HG02763 (cell line): ENCODE measurements at regions not wholly inside any gene's neighbourhood (a gene's known extent, or its start where the extent isn't known, plus 50 kb on each side); places are given as distances from the start of the nearest gene placed in this dataset.
"Not testable (repeated sequence)": the region's sequence is repeated elsewhere in the genome, so short reads cannot be mapped to it uniquely, and the experiment has no call there.

Experiments
- ATAC-seq: cut with Tn5 transposase; IDR thresholded peaks from one replicate; pipeline ENCODE4 v1.9.1; 2021; ENCODE audit warnings: mild to moderate bottlenecking, moderate library complexity; ENCODE audit not compliant: unreplicated experiment

GRCh38 chr18:52228166-52228565, 111.8 kb upstream of the DCC start:
- ATAC-seq, result no peak

- ATAC-seq, result no peak
Measured at GRCh38 chr18:52236131-52236530, 103.9 kb upstream of the DCC start.

GRCh38 chr18:52237551-52237950, 102.4 kb upstream of the DCC start:
- ATAC-seq, result no peak

DNA sequence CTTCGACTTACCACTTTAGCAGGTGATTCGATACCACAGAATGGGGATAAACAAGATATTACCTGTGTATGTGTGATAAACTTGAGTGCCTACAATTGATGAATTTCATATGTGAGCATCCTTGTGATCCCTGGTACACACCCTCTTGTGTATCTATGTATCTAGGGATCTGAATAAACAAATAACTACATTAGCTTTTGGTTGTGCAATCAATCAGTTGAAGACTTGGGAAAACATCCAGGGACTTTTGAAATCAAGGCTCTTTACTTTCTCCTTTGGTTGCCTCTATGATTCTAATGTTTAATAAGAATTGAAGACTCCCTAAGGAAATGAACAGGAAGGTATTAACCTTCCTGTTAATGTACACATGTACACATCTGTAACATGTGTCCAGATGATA, 97.3 kb upstream of the DCC start:
- no peak for ATAC-seq

GRCh38 chr18:52244658-52245057, 95.3 kb upstream of the DCC start:
- no peak for ATAC-seq

DNA sequence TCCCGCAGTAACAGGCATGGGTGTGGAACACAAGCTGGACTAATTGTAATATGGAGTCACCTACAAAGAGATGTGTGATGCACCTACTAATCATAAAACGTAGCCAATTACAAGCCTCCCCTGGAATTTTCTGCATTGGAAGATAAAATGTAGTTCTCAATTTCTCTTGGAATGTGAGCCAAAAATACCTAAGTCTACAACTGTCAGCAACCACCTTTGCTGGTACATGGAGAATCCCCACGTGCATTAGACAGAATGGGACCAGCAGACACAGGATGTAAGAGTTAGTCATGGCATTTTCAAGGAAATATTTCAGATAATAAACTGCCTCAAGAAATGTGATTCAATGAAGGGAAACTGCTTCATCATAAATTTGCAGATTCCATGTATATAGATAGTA, 85.6 kb upstream of the DCC start:
- no peak for ATAC-seq

GRCh38 chr18:52257417-52257816, 82.6 kb upstream of the DCC start:
- ATAC-seq, result not testable (repeated sequence)

GRCh38 chr18:52275817-52276216, 64.2 kb upstream of the DCC start:
- ATAC-seq, result no peak

GRCh38 chr18:52277785-52278184, 62.2 kb upstream of the DCC start:
- ATAC-seq, result no peak

DNA sequence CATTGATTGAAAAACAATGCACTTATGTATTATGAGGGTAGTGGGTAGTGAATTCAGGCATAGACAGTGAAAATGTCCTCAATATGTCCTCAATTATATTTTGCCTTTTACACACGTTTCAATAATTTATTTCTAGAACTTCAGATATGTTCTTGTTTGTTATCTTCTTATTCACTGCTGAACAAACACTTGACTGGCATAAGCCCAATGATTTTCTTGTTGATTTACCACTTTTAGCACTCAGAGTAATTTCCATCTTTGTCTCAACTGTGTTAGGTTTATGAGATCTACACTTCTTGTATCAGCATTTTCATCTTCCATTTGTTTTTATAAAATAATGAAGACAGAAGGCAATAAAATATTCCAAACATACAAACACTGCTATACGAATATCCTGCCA, 61.8 kb upstream of the DCC start:
- no peak for ATAC-seq

- no peak for ATAC-seq
Measured at GRCh38 chr18:52280702-52281101, 59.3 kb upstream of the DCC start.

GRCh38 chr18:52283927-52284326, 56.1 kb upstream of the DCC start:
- no peak for ATAC-seq

- ATAC-seq, result no peak
Measured at GRCh38 chr18:52286675-52287074, 53.3 kb upstream of the DCC start.

DNA sequence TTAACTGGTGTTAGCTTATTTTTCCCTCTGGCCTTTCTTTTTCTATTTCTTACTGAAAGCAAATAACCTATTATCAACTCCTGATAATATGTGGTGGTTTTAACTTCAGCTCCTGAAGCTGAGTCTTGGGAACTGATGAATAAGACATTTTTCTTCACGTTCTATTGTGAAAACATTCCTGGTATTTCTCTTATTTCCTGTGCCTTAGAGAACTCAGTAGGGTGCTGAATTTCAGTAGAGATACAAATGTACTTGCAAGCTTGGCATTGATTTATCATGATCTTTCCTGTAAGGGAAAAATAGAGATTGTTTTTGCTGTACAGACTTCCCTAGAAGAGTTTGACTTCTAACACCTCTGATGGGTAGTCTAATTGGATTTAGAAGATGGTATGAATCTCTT, 52.8 kb upstream of the DCC start:
- no peak for ATAC-seq

GRCh38 chr18:52288403-52289004, 51.5 kb upstream of the DCC start:
- ATAC-seq, result no peak

GRCh38 chr18:52289392-52289791, 50.6 kb upstream of the DCC start:
- ATAC-seq, result no peak
